GM19351 (cell line): ENCODE measurements at regions not wholly inside any gene's neighbourhood (a gene's known extent, or its start where the extent isn't known, plus 50 kb on each side); places are given as distances from the start of the nearest gene placed in this dataset.

ENCODE experiments used
- ATAC-seq: cut with Tn5 transposase; IDR thresholded peaks from one replicate; pipeline ENCODE4 v1.9.1; 2021; ENCODE audit warnings: mild to moderate bottlenecking, moderate library complexity; ENCODE audit not compliant: unreplicated experiment

GRCh38 chr9:119429302-119429701 lies 60.1 kb upstream of the BRINP1 start:
- no peak for ATAC-seq

DNA sequence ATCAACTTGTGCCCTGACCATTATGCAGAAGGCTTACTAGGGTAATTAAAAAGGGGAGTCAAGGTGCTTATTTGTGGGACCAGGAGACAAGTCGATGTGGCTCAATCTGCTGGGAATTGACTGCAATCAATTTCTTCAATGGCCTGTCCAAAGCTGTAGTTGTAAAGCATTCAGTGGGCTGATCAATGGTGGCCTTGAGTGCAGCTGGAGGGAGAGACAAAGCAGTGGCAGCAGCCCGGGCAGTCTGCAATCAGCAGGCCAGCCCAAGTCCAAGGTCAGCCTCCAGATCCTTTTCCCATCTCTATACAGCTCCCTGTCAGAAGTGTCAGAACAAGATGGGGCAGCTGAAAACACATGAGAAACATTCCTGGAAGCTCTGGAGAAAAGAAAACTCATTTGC lies 51.0 kb upstream of the BRINP1 start:
- no peak for ATAC-seq
